ENCODE measurements at regions not wholly inside any gene's neighbourhood (a gene's known extent, or its start where the extent isn't known, plus 50 kb on each side); places are given as distances from the start of the nearest gene placed in this dataset.

DNA sequence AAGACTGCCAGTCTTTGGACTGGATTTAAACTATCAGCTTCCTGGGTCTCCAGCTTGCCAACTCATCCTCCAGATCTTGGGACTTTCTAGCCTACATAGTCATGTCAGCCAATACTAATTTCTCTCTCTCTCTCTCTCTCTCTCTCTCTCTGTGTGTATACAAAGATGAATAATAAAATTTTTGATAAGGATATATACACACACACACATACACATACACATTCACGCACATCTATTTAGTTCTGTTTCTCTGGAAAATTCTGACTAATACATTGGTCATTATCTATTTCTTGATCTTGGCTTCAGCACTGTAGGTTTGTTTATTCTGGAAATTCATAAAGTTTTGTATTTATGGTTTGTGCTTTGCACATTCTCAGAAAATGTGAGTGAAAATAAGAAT, 1606.2 kb upstream of the NUDT12 start:
- TF ChIP-seq ELF4 (IDR thresholded peaks at IDR 0.05) (no peak), NFRKB (IDR thresholded peaks at IDR 0.05) (no peak), LEF1 (IDR thresholded peaks at IDR 0.05; ENCODE audit: borderline replicate concordance) (no peak)

Data from HEK293T (cell line).